HepG2 (cell line): ENCODE measurements at regions not wholly inside any gene's neighbourhood (a gene's known extent, or its start where the extent isn't known, plus 50 kb on each side); places are given as distances from the start of the nearest gene placed in this dataset.

Source experiments
- ATAC-seq: fragments of 200-7000 bp; cut with Tn5 transposase; 3 replicates; pipeline ENCODE4 v1.9.1; 2020; ENCODE audit warnings: mild to moderate bottlenecking, moderate library complexity
- BruUV-seq: library from RNA; stranded (reverse); fragments of 400-500 nt; replicated peaks from 2 replicates; lab custom pipeline; 2021; lab: Mats Ljungman, UMichigan
- CTCF ChIA-PET: fragments of 300-600 bp; formaldehyde crosslinking; extraction: SDS; loops from one replicate; lab custom pipeline; 2021; ENCODE audit warnings: low total read pairs, inconsistent platforms, low intra/inter-chr PET ratio; lab: Yijun Ruan, JAX
- POLR2A ChIA-PET: fragments of 350-600 bp; sonication (Branson Sonifier 250); formaldehyde crosslinking; loops from one replicate; lab custom pipeline; 2020; ENCODE audit warnings: antibody characterized with exemption, inconsistent platforms; lab: Yijun Ruan, JAX
- DNase-seq: peaks from one replicate; pipeline ENCODE4 v3.0.0-alpha.2; 2015; ENCODE audit warnings: low spot score
- FAIRE-seq: peaks from 3 replicates; lab custom pipeline; 2011; peaks lifted over from hg19 to GRCh38; lab: Jason Lieb, UNC
- H2AFZ ChIP-seq: one replicate; pipeline ENCODE4 v1.6.1; 2011; ENCODE audit warnings: low read length, inconsistent platforms
- H3K27ac ChIP-seq: fragments of 300-600 bp; 3 replicates; pipeline ENCODE4 v1.8.0; 2011; ENCODE audit warnings: mixed run types, mild to moderate bottlenecking, mixed read lengths, low read length, inconsistent platforms; ENCODE audit not compliant: insufficient read depth; ENCODE audit errors: extremely low read length
- H3K27me3 ChIP-seq, 2 experiments: fragments of 200-600 bp in 1 of 2; 2 replicates in 1 of 2; 3 replicates in 1 of 2; pipeline versions ENCODE4 v1.6.0 to v1.8.0; 2011; ENCODE audit warnings: low read length in 2 of 2, mild to moderate bottlenecking in 2 of 2, moderate library complexity in 2 of 2, inconsistent platforms in 1 of 2; ENCODE audit not compliant: insufficient read depth in 2 of 2, control insufficient read depth in 1 of 2
- H3K36me3 ChIP-seq, 2 experiments: fragments of 200-600 bp in 1 of 2; replicated peaks in 1 of 2; 2 replicates in 1 of 2; 3 replicates in 1 of 2; pipeline versions ENCODE4 v1.5.1 to v1.8.0; 2011; ENCODE audit warnings: low read length in 2 of 2, inconsistent platforms in 1 of 2; ENCODE audit not compliant: insufficient read depth in 2 of 2, control insufficient read depth in 1 of 2
- H3K4me1 ChIP-seq: 2 replicates; pipeline ENCODE4 v1.5.1; 2012; ENCODE audit warnings: low read length, inconsistent platforms; ENCODE audit not compliant: insufficient read depth
- H3K4me2 ChIP-seq: 2 replicates; pipeline ENCODE4 v1.6.0; 2011; ENCODE audit warnings: low read depth, low read length, inconsistent platforms
- H3K4me3 ChIP-seq, 3 experiments: fragments of 200-600 bp in 1 of 3; sonication (generic), shearing (Covaris generic) in 1 of 3; replicated peaks in 1 of 3; 2 replicates each; pipeline ENCODE4 v1.5.1; 2011 to 2016; ENCODE audit warnings: low read length in 3 of 3, inconsistent platforms in 2 of 3, low read depth in 2 of 3, mild to moderate bottlenecking in 2 of 3, control low read depth in 1 of 3, mixed read lengths in 1 of 3; ENCODE audit not compliant: insufficient read depth in 1 of 3
- H3K79me2 ChIP-seq: one replicate; pipeline ENCODE4 v1.6.1; 2011; ENCODE audit warnings: low read length, inconsistent platforms; ENCODE audit not compliant: insufficient read depth
- H3K9ac ChIP-seq: 2 replicates; pipeline ENCODE4 v1.6.0; 2011; ENCODE audit warnings: mild to moderate bottlenecking, low read depth, low read length, inconsistent platforms; ENCODE audit not compliant: insufficient read depth
- H3K9me3 ChIP-seq: 2 replicates; pipeline ENCODE4 v1.5.1; 2012; ENCODE audit warnings: mild to moderate bottlenecking, low read length
- H4K20me1 ChIP-seq: 2 replicates; pipeline ENCODE4 v1.6.0; 2011; ENCODE audit warnings: inconsistent platforms, mild to moderate bottlenecking, low read length, moderate library complexity; ENCODE audit not compliant: insufficient read depth
- CHD2 ChIP-seq: IDR thresholded peaks from 2 replicates; pipeline ENCODE4 v1.6.1; 2011; ENCODE audit warnings: low read depth, low read length, improper control_type of control experiment
- FOSL2 ChIP-seq: sonication (generic); formaldehyde crosslinking; IDR thresholded peaks from 2 replicates; pipeline ENCODE4 v1.4.0; 2020; ENCODE audit warnings: missing genetic modification reagents
- FOXK2 ChIP-seq: fragments of 450-650 bp; IDR thresholded peaks from 2 replicates; pipeline ENCODE4 v1.6.1; 2016
- IRX3 ChIP-seq: sonication (generic); formaldehyde crosslinking; IDR thresholded peaks from 2 replicates; pipeline ENCODE4 v1.8.1; 2023; ENCODE audit warnings: mild to moderate bottlenecking, low read depth, missing genetic modification reagents, borderline replicate concordance
- KLF6 ChIP-seq: IDR thresholded peaks from 2 replicates; pipeline ENCODE4 v1.8.0; 2016; ENCODE audit warnings: missing biosample characterization, missing genetic modification reagents
- NFRKB ChIP-seq: fragments of 450-650 bp; IDR thresholded peaks from 2 replicates; pipeline ENCODE4 v1.6.1; 2017
- PBX2 ChIP-seq: IDR thresholded peaks from 2 replicates; pipeline ENCODE4 v1.6.1; 2016; ENCODE audit warnings: control low read depth
- POLR2G ChIP-seq: fragments of 200-400 bp; formaldehyde crosslinking; IDR thresholded peaks from 2 replicates; pipeline ENCODE4 v1.6.1; 2018; ENCODE audit warnings: mild to moderate bottlenecking, low read depth, low read length, moderate library complexity
- TIGD3 ChIP-seq: sonication (generic); formaldehyde crosslinking; IDR thresholded peaks from 2 replicates; pipeline ENCODE4 v1.5.1; 2020; ENCODE audit warnings: mild to moderate bottlenecking, missing genetic modification reagents, borderline replicate concordance
- ZHX1 ChIP-seq: sonication (generic); formaldehyde crosslinking; IDR thresholded peaks from 2 replicates; pipeline ENCODE4 v1.8.1; 2022; ENCODE audit warnings: low read depth, mild to moderate bottlenecking, missing genetic modification reagents
- ZNF180 ChIP-seq: sonication (generic); formaldehyde crosslinking; IDR thresholded peaks from 2 replicates; pipeline ENCODE4 v1.4.0; 2020; ENCODE audit warnings: low read depth, missing genetic modification reagents, borderline replicate concordance
- ZNF225 ChIP-seq: sonication (generic); formaldehyde crosslinking; IDR thresholded peaks from 2 replicates; pipeline ENCODE4 v1.4.0; 2020; ENCODE audit warnings: mild to moderate bottlenecking, missing genetic modification reagents
- ZNF552 ChIP-seq: sonication (generic); formaldehyde crosslinking; IDR thresholded peaks from 2 replicates; pipeline ENCODE4 v1.9.0; 2022; ENCODE audit warnings: missing genetic modification reagents, mild to moderate bottlenecking, borderline replicate concordance
- ZNF629 ChIP-seq: sonication (generic); formaldehyde crosslinking; conservative IDR thresholded peaks from 2 replicates; pipeline ENCODE4 v1.5.0; 2020; ENCODE audit warnings: missing genetic modification reagents
- ZNF670 ChIP-seq: sonication (generic); formaldehyde crosslinking; IDR thresholded peaks from 2 replicates; pipeline ENCODE4 v1.8.0; 2022; ENCODE audit warnings: mild to moderate bottlenecking, missing genetic modification reagents, borderline replicate concordance
- ZUFSP ChIP-seq: sonication (generic); formaldehyde crosslinking; IDR thresholded peaks from 2 replicates; pipeline ENCODE4 v1.9.0; 2021; ENCODE audit warnings: missing genetic modification reagents, mild to moderate bottlenecking, borderline replicate concordance
- WGBS: methylation state at CpG from one replicate; pipeline ENCODE4 v1.1.6; 2017; ENCODE audit warnings: low lambda C conversion rate; 5-methylcytosine and 5-hydroxymethylcytosine counted together
- in situ Hi-C: cut with HindIII; loops from 2 replicates; pipeline ENCODE4 v1.10.0; 2017; ENCODE audit warnings: low pct_unique_long_range_greater_than_20kb; ENCODE audit not compliant: extremely low pct_ligation_motif_present
- intact Hi-C: fragments of 100-400 bp; cut with micrococcal nuclease; formaldehyde crosslinking; loops from one replicate; pipeline ENCODE4 v1.10.0; 2022; ENCODE audit not compliant: unreplicated experiment

GRCh38 chr2:51998890-51999289, 967.0 kb upstream of the NRXN1 start:
- H2AFZ ChIP-seq, result no peak overlapping the region
- H3K27me3 ChIP-seq, result no peaks in the 10 kb centered on the region
- H3K79me2 ChIP-seq, result no peaks in the 10 kb centered on the region
- DNase-seq, result no peak
- in situ Hi-C loops (no loop called here), intact Hi-C loops (no loop called here)
- WGBS, result 25% methylated on average over 2 of the region's 3 CpGs
- no peaks in the 10 kb centered on the region for H3K4me1 ChIP-seq
- ChIA-PET POLR2A (no interaction called here), CTCF (no interaction called here)
- no peaks in the 10 kb centered on the region for H4K20me1 ChIP-seq
- no peak overlapping the region for H3K9ac ChIP-seq
- H3K4me3 ChIP-seq, result no peak overlapping the region
- FAIRE-seq, result no peak
- BruUV-seq, result no TSS peak
- H3K36me3 ChIP-seq, result no peaks in the 10 kb centered on the region
- no peak for ATAC-seq
- H3K4me2 ChIP-seq, result no peak overlapping the region
- TF ChIP-seq ZUFSP (CRISPR knock-in tag) (no peak), ZHX1 (CRISPR knock-in tag) (no peak), NFRKB (no peak), ZNF225 (CRISPR knock-in tag) (no peak), PBX2 (no peak), KLF6 (CRISPR knock-in tag) (no peak), CHD2 (no peak), FOSL2 (CRISPR knock-in tag) (no peak), TIGD3 (no peak), ZNF670 (no peak), ZNF552 (CRISPR knock-in tag) (no peak), FOXK2 (no peak), POLR2G (no peak), ZNF629 (CRISPR knock-in tag) (no peak), IRX3 (CRISPR knock-in tag) (no peak), ZNF180 (CRISPR knock-in tag) (no peak)
- TF ChIP-seq, all 625 proteins: peak for 0
- Histone ChIP-seq H3K9me3 (peaks cover 69% of the 10 kb centered on the region), H3K27ac (no peak overlapping the region)
